GM12892 (cell line): ENCODE measurements at regions not wholly inside any gene's neighbourhood (a gene's known extent, or its start where the extent isn't known, plus 50 kb on each side); places are given as distances from the start of the nearest gene placed in this dataset.

Experiments used
- POLR2A ChIP-seq: IDR thresholded peaks from 2 replicates; pipeline ENCODE4 v1.6.1; 2011; ENCODE audit warnings: low read depth, low read length, control low read depth
- TAF1 ChIP-seq: IDR thresholded peaks from 2 replicates; pipeline ENCODE4 v1.6.1; 2011; ENCODE audit warnings: low read depth, mild to moderate bottlenecking, control low read depth, low read length, borderline replicate concordance

GRCh38 chr14:85752175-85752574, 222.2 kb downstream of the FLRT2 start:
- no peak for TF ChIP-seq POLR2A
- no peak for TF ChIP-seq TAF1
